Medulla oblongata (tissue), 1 donor: ENCODE measurements at regions not wholly inside any gene's neighbourhood (a gene's known extent, or its start where the extent isn't known, plus 50 kb on each side); places are given as distances from the start of the nearest gene placed in this dataset.

Experiments
- DNase-seq: peaks from one replicate; pipeline ENCODE4 v3.0.0-alpha.2; 2015; ENCODE audit errors: extremely low spot score

GRCh38 chr20:50343125-50343489 is 152.5 kb downstream of the CEBPB start:
- DNase-seq, result no peak

DNA sequence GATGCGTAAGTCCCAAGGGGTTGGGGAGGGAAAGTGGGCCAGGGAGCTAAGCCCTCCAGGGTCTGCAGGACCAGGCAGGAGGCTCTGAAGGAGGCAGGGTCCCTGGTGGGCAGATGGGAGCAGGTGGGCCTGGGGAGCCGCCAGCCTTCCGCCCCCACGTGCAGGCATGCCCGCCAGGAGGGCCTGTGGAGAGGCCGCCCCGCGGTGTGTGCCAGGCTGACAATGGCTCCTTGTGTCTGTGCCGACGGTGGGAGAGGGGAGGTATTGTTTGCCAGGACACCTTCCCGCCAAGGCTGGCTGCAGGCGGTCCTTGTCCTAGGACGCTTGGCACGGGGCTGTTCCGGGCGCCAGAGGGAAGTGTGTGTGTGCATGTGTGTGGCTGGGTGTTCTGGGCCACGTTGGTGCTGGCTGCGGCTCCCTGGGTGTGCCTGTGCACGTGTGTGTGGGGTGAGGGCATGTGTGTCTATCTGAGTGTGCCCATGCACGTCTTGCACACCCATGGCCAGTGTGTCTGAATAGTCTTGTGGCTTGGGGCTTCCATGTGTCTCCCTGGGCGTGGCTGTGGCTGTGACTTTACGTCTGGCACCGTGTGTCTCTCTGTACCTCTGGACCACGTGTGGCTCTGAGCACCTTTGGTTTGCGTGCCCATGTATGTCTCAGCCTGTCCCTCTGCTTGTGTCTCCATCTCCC is 153.0 kb downstream of the CEBPB start:
- DNase-seq, result no peak

- DNase-seq, result no peak
Measured at GRCh38 chr20:50344232-50345071, 153.8 kb downstream of the CEBPB start.

GRCh38 chr20:50345712-50346373 is 155.2 kb downstream of the CEBPB start:
- DNase-seq, result no peak

- peak; percentile 88 for DNase-seq
Measured at GRCh38 chr20:50346374-50347283, 156.0 kb downstream of the CEBPB start.

DNA sequence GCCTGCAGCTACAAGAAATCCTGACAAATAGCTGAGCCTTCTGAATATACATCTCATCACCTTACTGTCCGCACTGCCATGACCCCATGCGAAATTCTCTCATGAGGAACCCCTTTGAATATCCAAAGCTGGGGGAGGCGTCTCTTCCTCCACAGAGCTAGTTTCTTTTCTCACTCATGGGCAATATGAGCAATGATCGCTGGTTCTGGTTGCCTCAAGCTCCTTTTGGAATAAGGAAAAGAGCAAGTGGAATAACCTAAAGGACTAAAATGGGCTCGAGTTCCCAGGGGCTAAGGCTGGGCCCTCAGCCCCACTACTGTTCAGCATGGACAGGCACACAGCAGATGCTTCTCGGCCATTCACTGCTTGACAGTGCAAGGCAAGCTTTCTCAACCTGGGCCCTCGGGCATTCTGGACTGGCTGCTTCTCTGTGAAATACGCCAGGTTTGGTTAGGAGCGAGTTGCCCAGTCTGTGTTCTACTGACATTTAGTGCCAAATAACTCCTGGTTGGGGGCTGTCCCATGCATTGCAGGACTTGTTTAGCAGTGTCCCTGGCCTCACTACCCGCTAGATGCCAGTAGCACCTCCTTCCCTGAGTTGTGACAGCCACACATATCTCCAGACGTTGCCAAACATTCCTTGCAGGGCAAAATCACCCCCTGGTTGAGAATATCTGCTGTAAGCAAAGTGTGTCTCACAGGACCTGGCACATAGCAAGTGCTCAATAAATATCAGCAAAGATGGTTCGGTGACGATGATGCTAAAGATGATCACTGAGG is 156.8 kb downstream of the CEBPB start:
- DNase-seq, result no peak

- DNase-seq, result peak; percentile 81
Measured at GRCh38 chr20:50348096-50348495, 157.5 kb downstream of the CEBPB start.

GRCh38 chr20:50350510-50351249 is 159.5 kb upstream of the PTPN1 start:
- DNase-seq, result no peak

DNA sequence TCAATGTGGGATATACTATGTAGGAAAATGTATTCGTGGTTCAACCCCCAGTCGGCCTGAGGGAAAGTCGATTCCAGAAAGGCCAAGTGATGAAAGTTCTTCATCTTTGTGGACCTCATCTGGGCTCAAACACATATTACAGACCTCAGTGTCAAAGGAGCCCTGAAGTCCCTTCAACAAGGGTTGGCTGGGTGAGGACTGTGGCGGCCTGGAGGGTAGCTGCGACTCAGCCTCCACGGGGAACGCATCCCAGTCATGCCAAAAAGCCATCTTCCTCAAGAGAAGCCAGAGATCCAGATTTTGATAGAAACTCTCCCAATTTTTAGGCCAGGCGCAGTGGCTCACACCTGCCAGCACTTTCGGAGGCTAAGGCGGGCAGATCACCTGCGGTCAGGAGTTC is 158.6 kb upstream of the PTPN1 start:
- DNase-seq, result no peak

- DNase-seq, result no peak
Measured at GRCh38 chr20:50353289-50353961, 156.8 kb upstream of the PTPN1 start.

DNA sequence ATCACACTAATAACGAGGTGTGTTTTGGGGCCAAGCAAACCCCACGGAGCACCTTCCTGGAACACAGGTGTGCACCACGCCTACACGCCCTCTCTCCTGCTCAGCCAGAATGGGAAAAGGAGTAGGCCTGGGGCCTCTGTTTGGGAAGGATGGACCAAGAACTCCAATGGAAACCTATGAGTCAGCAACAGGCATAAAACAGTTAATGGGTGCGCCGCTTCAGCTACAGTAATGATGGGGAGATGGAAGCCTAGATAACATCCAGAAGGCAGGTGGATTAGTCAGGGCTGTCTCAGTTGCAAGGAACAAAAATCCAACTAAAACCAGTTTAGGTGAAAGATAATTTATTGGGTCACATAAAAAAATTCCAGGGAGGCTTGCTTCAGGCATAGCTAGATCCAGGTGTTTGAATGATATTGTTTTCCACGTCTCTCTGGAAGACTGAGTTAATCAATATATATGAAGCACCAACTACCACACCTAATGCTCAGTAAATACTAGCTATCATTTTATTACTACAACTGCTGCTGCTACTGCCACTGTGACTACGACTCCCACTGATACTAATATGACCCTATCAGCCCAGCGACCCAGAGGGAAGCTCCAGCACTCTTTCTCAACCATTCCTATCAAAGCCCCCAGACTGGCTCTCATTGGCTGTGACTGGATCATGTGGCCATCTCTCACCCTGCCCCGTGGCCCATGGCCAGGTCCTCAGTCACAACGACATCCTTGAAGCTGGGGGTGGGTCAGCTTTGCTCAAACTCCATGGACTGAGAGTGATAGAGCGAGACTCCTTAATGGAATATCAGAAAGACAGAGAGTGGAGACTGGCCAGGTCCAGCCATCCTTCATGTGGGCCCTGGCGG is 155.2 kb upstream of the PTPN1 start:
- DNase-seq, result no peak

- DNase-seq, result no peak
Measured at GRCh38 chr20:50355590-50356524, 154.3 kb upstream of the PTPN1 start.

- DNase-seq, result no peak
Measured at GRCh38 chr20:50356525-50356885, 153.7 kb upstream of the PTPN1 start.

GRCh38 chr20:50356962-50357782 is 153.0 kb upstream of the PTPN1 start:
- DNase-seq, result no peak

GRCh38 chr20:50357783-50358161 is 152.4 kb upstream of the PTPN1 start:
- DNase-seq, result no peak

GRCh38 chr20:50358166-50358565 is 152.0 kb upstream of the PTPN1 start:
- DNase-seq, result no peak

DNA sequence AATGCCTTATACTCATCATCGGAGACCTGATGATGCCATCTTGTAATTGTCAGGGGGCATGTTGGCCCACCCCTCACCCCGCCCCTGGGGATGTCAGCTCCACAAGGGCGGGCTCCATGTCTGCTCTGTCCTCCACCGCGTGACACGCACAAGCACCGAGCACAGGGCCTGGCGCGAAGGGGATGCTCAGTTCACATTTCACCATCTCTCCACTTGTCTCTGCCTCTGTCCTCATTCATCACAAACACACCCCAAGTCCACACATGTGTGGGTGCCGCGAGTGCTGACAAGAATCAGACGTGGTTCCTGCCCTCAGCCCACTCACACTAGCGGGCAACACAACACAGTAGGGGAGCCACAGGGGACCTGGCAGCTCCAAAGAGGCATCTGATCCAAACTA is 151.2 kb upstream of the PTPN1 start:
- DNase-seq, result no peak
